ENCODE measurements at regions not wholly inside any gene's neighbourhood (a gene's known extent, or its start where the extent isn't known, plus 50 kb on each side); places are given as distances from the start of the nearest gene placed in this dataset.
A peak's percentile ranks its signal among the peaks of the same experiment; 100 is the strongest.

- no peak for DNase-seq (ENCODE audit: low spot score)
- no peak overlapping the region for H3K4me2 ChIP-seq
- H3K4me1 ChIP-seq (ENCODE audit: insufficient read depth) = peaks cover 18% of the 10 kb centered on the region
- H3K27ac ChIP-seq = no peak overlapping the region
- WGBS (ENCODE audit: low lambda C conversion rate, missing lambda C conversion rate) = 85% methylated on average over 3 of the region's 3 CpGs
- H3K9me3 ChIP-seq (ENCODE audit: low read depth) = no peaks in the 10 kb centered on the region
- no peaks in the 10 kb centered on the region for H3K79me2 ChIP-seq
- no peak overlapping the region for H3K4me3 ChIP-seq
- no peaks in the 10 kb centered on the region for H3K27me3 ChIP-seq
- no peaks in the 10 kb centered on the region for H3K36me3 ChIP-seq (replicated peaks; ENCODE audit: insufficient read depth, low read depth)
- TF ChIP-seq CTCF (IDR thresholded peaks at IDR 0.05; ENCODE audit: poor library complexity) = no peak
- H2AFZ ChIP-seq = no peak overlapping the region
- H4K20me1 ChIP-seq (ENCODE audit: insufficient read depth, poor library complexity, severe bottlenecking) = no peaks in the 10 kb centered on the region
- no peaks in the 10 kb centered on the region for H3K9me2 ChIP-seq (replicated peaks; ENCODE audit: insufficient read depth)
Measured at GRCh38 chr10:124341768-124342135, 77.0 kb downstream of the OAT start.

- 80% methylated on average over 10 of the region's 10 CpGs for WGBS (ENCODE audit: low lambda C conversion rate, missing lambda C conversion rate)
- H3K9me2 ChIP-seq (replicated peaks; ENCODE audit: insufficient read depth) = no peaks in the 10 kb centered on the region
- no peaks in the 10 kb centered on the region for H3K79me2 ChIP-seq
- peak overlapping the region; percentile 82 for H3K27ac ChIP-seq
- H3K4me3 ChIP-seq = no peak overlapping the region
- DNase-seq (ENCODE audit: low spot score) = peak; percentile 31
- no peaks in the 10 kb centered on the region for H3K9me3 ChIP-seq (ENCODE audit: low read depth)
- no peaks in the 10 kb centered on the region for H3K27me3 ChIP-seq
- peaks cover 18% of the 10 kb centered on the region for H3K4me1 ChIP-seq (ENCODE audit: insufficient read depth)
- H4K20me1 ChIP-seq (ENCODE audit: insufficient read depth, poor library complexity, severe bottlenecking) = no peaks in the 10 kb centered on the region
- H3K36me3 ChIP-seq (replicated peaks; ENCODE audit: insufficient read depth, low read depth) = no peaks in the 10 kb centered on the region
- H2AFZ ChIP-seq = no peak overlapping the region
- H3K4me2 ChIP-seq = no peak overlapping the region
- TF ChIP-seq CTCF (IDR thresholded peaks at IDR 0.05; ENCODE audit: poor library complexity) = no peak
- TF ChIP-seq EZH2phosphoT487 (IDR thresholded peaks at IDR 0.05; ENCODE audit: low read depth, severe bottlenecking, unreplicated experiment) = no peak
- TF ChIP-seq EZH2 (IDR thresholded peaks at IDR 0.05; ENCODE audit: borderline replicate concordance) = no peak
Measured at GRCh38 chr10:124340033-124340760, 78.5 kb downstream of the OAT start.

GRCh38 chr10:124339119-124340032, 79.3 kb downstream of the OAT start:
- peaks cover 18% of the 10 kb centered on the region for H3K4me1 ChIP-seq (ENCODE audit: insufficient read depth)
- 86% methylated on average over 16 of the region's 16 CpGs for WGBS (ENCODE audit: low lambda C conversion rate, missing lambda C conversion rate)
- peak overlapping the region; percentile 64 for H3K27ac ChIP-seq
- no peaks in the 10 kb centered on the region for H3K27me3 ChIP-seq
- no peak for DNase-seq (ENCODE audit: low spot score)
- H3K4me3 ChIP-seq = no peak overlapping the region
- no peak overlapping the region for H3K4me2 ChIP-seq
- no peaks in the 10 kb centered on the region for H3K9me3 ChIP-seq (ENCODE audit: low read depth)
- H4K20me1 ChIP-seq (ENCODE audit: insufficient read depth, poor library complexity, severe bottlenecking) = no peaks in the 10 kb centered on the region
- H3K79me2 ChIP-seq = no peaks in the 10 kb centered on the region
- H3K9me2 ChIP-seq (replicated peaks; ENCODE audit: insufficient read depth) = no peaks in the 10 kb centered on the region
- H2AFZ ChIP-seq = no peak overlapping the region
- no peaks in the 10 kb centered on the region for H3K36me3 ChIP-seq (replicated peaks; ENCODE audit: insufficient read depth, low read depth)
- TF ChIP-seq EZH2phosphoT487 (IDR thresholded peaks at IDR 0.05; ENCODE audit: low read depth, severe bottlenecking, unreplicated experiment) = no peak
- TF ChIP-seq CTCF (IDR thresholded peaks at IDR 0.05; ENCODE audit: poor library complexity) = no peak
